Fibroblast of lung (primary cell): ENCODE measurements at regions not wholly inside any gene's neighbourhood (a gene's known extent, or its start where the extent isn't known, plus 50 kb on each side); places are given as distances from the start of the nearest gene placed in this dataset.

Source experiments
- DNase-seq, 2 donors: peaks; one replicate each; pipeline versions ENCODE4 v3.0.0 to v3.0.0-alpha.2; 2010; ENCODE audit warnings: low read depth in 2 of 2
- H2AFZ ChIP-seq: 2 replicates; pipeline ENCODE4 v1.5.1; 2012; ENCODE audit warnings: low read length, control low read depth, inconsistent platforms
- H3K27ac ChIP-seq: 2 replicates; pipeline ENCODE4 v1.5.1; 2011; ENCODE audit warnings: low read length, control low read depth; ENCODE audit not compliant: insufficient read depth
- H3K27me3 ChIP-seq: 2 replicates; pipeline ENCODE4 v1.5.1; 2011; ENCODE audit warnings: mild to moderate bottlenecking, low read length; ENCODE audit not compliant: control insufficient read depth, insufficient read depth
- H3K36me3 ChIP-seq: 2 replicates; pipeline ENCODE4 v1.5.1; 2011; ENCODE audit warnings: low read length; ENCODE audit not compliant: control insufficient read depth, insufficient read depth
- H3K4me1 ChIP-seq: 2 replicates; pipeline ENCODE4 v1.5.1; 2011; ENCODE audit warnings: low read length; ENCODE audit not compliant: control insufficient read depth, insufficient read depth; ENCODE audit errors: extremely low read depth
- H3K4me2 ChIP-seq: 2 replicates; pipeline ENCODE4 v1.5.1; 2011; ENCODE audit warnings: low read length, control low read depth; ENCODE audit not compliant: insufficient read depth; ENCODE audit errors: extremely low read depth
- H3K4me3 ChIP-seq, 4 experiments: fragments of 200-600 bp in 1 of 4; sonication (generic) in 1 of 4; replicated peaks in 1 of 4; 2 replicates each; pipeline ENCODE4 v1.5.1; 2011 to 2016; ENCODE audit warnings: low read length in 4 of 4, low read depth in 3 of 4, mild to moderate bottlenecking in 3 of 4, control low read depth in 2 of 4, inconsistent platforms in 1 of 4, mixed read lengths in 1 of 4; ENCODE audit not compliant: insufficient read depth in 1 of 4; ENCODE audit errors: control extremely low read depth in 1 of 4
- H3K79me2 ChIP-seq: 2 replicates; pipeline ENCODE4 v1.5.1; 2012; ENCODE audit warnings: mild to moderate bottlenecking, low read length, inconsistent platforms; ENCODE audit not compliant: control insufficient read depth, insufficient read depth
- H3K9ac ChIP-seq: 2 replicates; pipeline ENCODE4 v1.5.1; 2011; ENCODE audit warnings: mild to moderate bottlenecking, low read length, control low read depth; ENCODE audit not compliant: insufficient read depth
- H3K9me3 ChIP-seq: 2 replicates; pipeline ENCODE4 v1.5.1; 2012; ENCODE audit warnings: low read depth, low read length; ENCODE audit not compliant: control insufficient read depth, insufficient read depth
- H4K20me1 ChIP-seq: 2 replicates; pipeline ENCODE4 v1.5.1; 2011; ENCODE audit warnings: low read length; ENCODE audit not compliant: control insufficient read depth, insufficient read depth; ENCODE audit errors: extremely low read depth
- CTCF ChIP-seq, 2 donors: IDR thresholded peaks in 1 of 2; conservative IDR thresholded peaks in 1 of 2; 1 replicate in 1 of 2; 2 replicates in 1 of 2; pipeline ENCODE4 v1.5.1; 2011 to 2012; ENCODE audit warnings: low read length in 2 of 2, control low read depth in 1 of 2, inconsistent platforms in 1 of 2, low read depth in 1 of 2, mild to moderate bottlenecking in 1 of 2
- EZH2 ChIP-seq: IDR thresholded peaks from 2 replicates; pipeline ENCODE4 v1.5.1; 2012; ENCODE audit warnings: low read length, control low read depth, mild to moderate bottlenecking; ENCODE audit errors: missing control alignments

- Histone ChIP-seq H4K20me1 (no peaks in the 10 kb centered on the region), H3K4me1 (no peaks in the 10 kb centered on the region)
- TF ChIP-seq EZH2 (no peak), CTCF (conservative IDR thresholded peaks at IDR 0.05 in 1 of 2, IDR thresholded peaks at IDR 0.05 in 1 of 2; ENCODE audit: low read depth in 1 of 2, low read length in 2 of 2) (no peak)
Measured at GRCh38 chr22:26781062-26781461, 123.7 kb downstream of the MIAT start.

GRCh38 chr22:26781596-26781995 is 124.2 kb downstream of the MIAT start:
- DNase-seq: no peak
- no peaks in the 10 kb centered on the region for H3K9me3 ChIP-seq
- H3K4me3 ChIP-seq: no peak overlapping the region
- no peaks in the 10 kb centered on the region for H3K79me2 ChIP-seq
- no peak overlapping the region for H3K27ac ChIP-seq
- H3K27me3 ChIP-seq: no peaks in the 10 kb centered on the region
- H3K9ac ChIP-seq: no peak overlapping the region
- no peak overlapping the region for H3K4me2 ChIP-seq
- no peaks in the 10 kb centered on the region for H4K20me1 ChIP-seq
- peaks cover 3% of the 10 kb centered on the region for H3K36me3 ChIP-seq
- no peak for TF ChIP-seq EZH2
- no peak for TF ChIP-seq CTCF (conservative IDR thresholded peaks at IDR 0.05 in 1 of 2, IDR thresholded peaks at IDR 0.05 in 1 of 2; ENCODE audit: low read depth in 1 of 2, low read length in 2 of 2)
- no peak overlapping the region for H2AFZ ChIP-seq
- no peaks in the 10 kb centered on the region for H3K4me1 ChIP-seq

More at GRCh38 chr22:26781062-26781461, 123.7 kb downstream of the MIAT start:
- Histone ChIP-seq H3K27me3 (no peaks in the 10 kb centered on the region), H3K4me2 (no peak overlapping the region), H3K4me3 (no peak overlapping the region), H3K27ac (no peak overlapping the region), H3K79me2 (no peaks in the 10 kb centered on the region), H2AFZ (no peak overlapping the region), H3K9ac (no peak overlapping the region), H3K36me3 (peaks cover 3% of the 10 kb centered on the region), H3K9me3 (no peaks in the 10 kb centered on the region)
- DNase-seq: no peak

GRCh38 chr22:26783885-26784284 is 126.5 kb downstream of the MIAT start:
- Histone ChIP-seq H3K27me3 (no peaks in the 10 kb centered on the region), H2AFZ (no peak overlapping the region), H3K9ac (no peak overlapping the region), H3K27ac (no peak overlapping the region), H3K9me3 (no peaks in the 10 kb centered on the region), H3K36me3 (no peaks in the 10 kb centered on the region), H4K20me1 (no peaks in the 10 kb centered on the region), H3K79me2 (no peaks in the 10 kb centered on the region), H3K4me1 (no peaks in the 10 kb centered on the region), H3K4me3 (no peak overlapping the region), H3K4me2 (no peak overlapping the region)
- no peak for DNase-seq
- TF ChIP-seq EZH2 (no peak), CTCF (conservative IDR thresholded peaks at IDR 0.05 in 1 of 2, IDR thresholded peaks at IDR 0.05 in 1 of 2; ENCODE audit: low read depth in 1 of 2, low read length in 2 of 2) (no peak)
